ENCODE measurements at regions not wholly inside any gene's neighbourhood (a gene's known extent, or its start where the extent isn't known, plus 50 kb on each side); places are given as distances from the start of the nearest gene placed in this dataset.

DNA sequence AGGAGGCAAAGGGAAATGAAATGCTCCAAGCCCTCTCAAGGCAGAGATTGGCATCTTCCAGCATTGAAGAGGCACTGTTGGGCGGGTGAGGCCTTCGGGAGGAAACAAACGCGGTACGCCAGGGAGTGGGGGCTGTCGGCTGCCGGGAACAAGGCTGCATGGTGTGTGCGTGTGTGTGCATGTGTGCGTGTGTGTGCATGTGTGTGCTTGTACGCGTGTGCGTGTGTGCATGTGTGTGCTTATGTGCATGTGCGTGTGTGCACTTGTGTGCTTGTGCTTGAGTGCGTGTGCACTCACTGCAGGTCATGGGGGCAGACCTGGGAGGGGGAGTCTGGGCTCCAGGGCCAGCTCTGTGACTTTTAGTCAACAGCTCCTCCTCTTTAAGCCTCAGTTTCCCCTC is 113.6 kb upstream of the ADRA2C start:
- no peaks in the 10 kb centered on the region for H3K4me1 ChIP-seq
- H3K9me3 ChIP-seq = no peaks in the 10 kb centered on the region
- no peaks in the 10 kb centered on the region for H3K36me3 ChIP-seq
- no peak overlapping the region for H3K27ac ChIP-seq (replicated peaks in 1 of 4)
- TF ChIP-seq POLR2AphosphoS5 (IDR thresholded peaks at IDR 0.05) = no peak
- TF ChIP-seq CTCF (IDR thresholded peaks at IDR 0.05) = no peak
- TF ChIP-seq POLR2A (IDR thresholded peaks at IDR 0.05; ENCODE audit: low read depth) = no peak
- no peak for TF ChIP-seq EP300 (IDR thresholded peaks at IDR 0.05)
- 91% methylated on average over 13 of the region's 14 CpGs for WGBS
- H3K27me3 ChIP-seq = peaks cover 0 to 82% (median 2%) of the 10 kb centered on the region in 4 donors
- no peak for DNase-seq (ENCODE audit: extremely low spot score)
- intact Hi-C loops (cut with DNase I) = no loop called here
- H3K4me3 ChIP-seq = no peak overlapping the region

- Histone ChIP-seq H3K4me1 (no peaks in the 10 kb centered on the region), H3K4me3 (no peak overlapping the region), H3K27me3 (peaks cover 0 to 80% (median 2%) of the 10 kb centered on the region in 4 donors), H3K36me3 (no peaks in the 10 kb centered on the region), H3K27ac (replicated peaks in 1 of 4) (no peak overlapping the region), H3K9me3 (no peaks in the 10 kb centered on the region)
- TF ChIP-seq POLR2AphosphoS5 (IDR thresholded peaks at IDR 0.05) (no peak), POLR2A (IDR thresholded peaks at IDR 0.05; ENCODE audit: low read depth) (no peak), EP300 (IDR thresholded peaks at IDR 0.05) (no peak), CTCF (IDR thresholded peaks at IDR 0.05) (no peak)
- intact Hi-C loops (cut with DNase I) = no loop called here
- DNase-seq (ENCODE audit: extremely low spot score) = no peak
- WGBS = 92% methylated on average over 16 of the region's 16 CpGs
These were observed 114.8 kb upstream of the ADRA2C start for GRCh38 chr4:3651267-3651845.

DNA sequence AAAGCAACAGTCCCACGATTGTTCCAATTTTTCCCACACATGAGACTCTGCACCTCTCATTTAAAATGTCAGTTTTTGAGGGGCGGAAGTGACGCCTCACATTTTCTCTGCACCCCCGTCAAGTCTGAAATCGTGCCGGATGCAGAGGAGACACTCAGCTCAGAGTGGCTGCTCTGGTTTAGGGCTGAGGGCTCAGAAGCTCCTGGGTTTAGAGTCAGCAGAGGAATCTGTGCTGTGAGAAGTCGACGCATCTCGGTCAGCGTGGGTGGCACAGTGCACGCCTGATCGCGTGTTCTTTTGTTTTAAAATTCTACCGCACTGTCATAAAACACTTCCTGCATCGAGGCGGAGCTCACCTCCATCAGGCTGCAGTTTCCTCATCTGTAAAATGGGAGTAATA is 116.7 kb upstream of the ADRA2C start:
- DNase-seq (ENCODE audit: extremely low spot score) = no peak
- no peak overlapping the region for H3K27ac ChIP-seq (replicated peaks in 1 of 4)
- no peaks in the 10 kb centered on the region for H3K9me3 ChIP-seq
- peaks cover 0 to 10% (median 9%) of the 10 kb centered on the region in 4 donors for H3K4me1 ChIP-seq
- intact Hi-C loops (cut with DNase I) = no loop called here
- 89% methylated on average over 16 of the region's 16 CpGs for WGBS
- H3K4me3 ChIP-seq = no peak overlapping the region
- no peak for TF ChIP-seq POLR2A (IDR thresholded peaks at IDR 0.05; ENCODE audit: low read depth)
- TF ChIP-seq CTCF (IDR thresholded peaks at IDR 0.05) = no peak
- TF ChIP-seq EP300 (IDR thresholded peaks at IDR 0.05) = no peak
- no peak for TF ChIP-seq POLR2AphosphoS5 (IDR thresholded peaks at IDR 0.05)
- peaks cover 0 to 78% (median 2%) of the 10 kb centered on the region in 4 donors for H3K27me3 ChIP-seq
- H3K36me3 ChIP-seq = no peaks in the 10 kb centered on the region

GRCh38 chr4:3648731-3649130 is 116.5 kb upstream of the LRPAP1 start:
- 71% methylated on average over 17 of the region's 17 CpGs for WGBS
- intact Hi-C loops (cut with DNase I) = no loop called here
- no peaks in the 10 kb centered on the region for H3K9me3 ChIP-seq
- H3K36me3 ChIP-seq = no peaks in the 10 kb centered on the region
- H3K4me3 ChIP-seq = no peak overlapping the region
- DNase-seq (ENCODE audit: extremely low spot score) = no peak
- H3K27me3 ChIP-seq = peaks cover 0 to 78% (median 0%) of the 10 kb centered on the region in 4 donors
- TF ChIP-seq POLR2AphosphoS5 (IDR thresholded peaks at IDR 0.05) (no peak), CTCF (IDR thresholded peaks at IDR 0.05) (no peak), EP300 (IDR thresholded peaks at IDR 0.05) (no peak), POLR2A (IDR thresholded peaks at IDR 0.05; ENCODE audit: low read depth) (no peak)
- H3K27ac ChIP-seq (replicated peaks in 1 of 4) = no peak overlapping the region
- H3K4me1 ChIP-seq = peaks cover 0 to 10% (median 9%) of the 10 kb centered on the region in 4 donors

DNA sequence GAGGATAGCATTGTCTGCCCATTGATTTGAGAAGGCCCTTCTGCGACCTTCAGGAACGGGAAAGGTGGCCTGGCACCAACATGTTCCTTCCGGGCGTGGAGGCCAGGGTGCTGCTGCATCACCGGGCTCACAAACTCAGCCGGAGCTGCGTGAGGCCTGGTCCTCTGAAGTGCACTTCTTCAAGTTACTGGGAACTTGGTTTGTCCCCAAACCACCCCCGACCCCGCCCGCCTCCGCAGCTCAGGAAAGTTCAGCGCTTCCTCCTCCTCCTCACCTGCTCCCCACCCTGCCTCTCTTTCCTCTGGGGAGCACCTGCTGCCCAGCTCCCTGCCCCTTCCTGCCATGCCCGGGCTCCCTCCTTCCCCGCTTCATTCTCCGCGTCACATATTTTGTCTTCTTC is 116.0 kb upstream of the LRPAP1 start:
- intact Hi-C loops (cut with DNase I) = no loop called here
- WGBS = 79% methylated on average over 16 of the region's 16 CpGs
- Histone ChIP-seq H3K36me3 (no peaks in the 10 kb centered on the region), H3K27ac (replicated peaks in 1 of 4) (no peak overlapping the region), H3K4me3 (no peak overlapping the region), H3K9me3 (no peaks in the 10 kb centered on the region), H3K4me1 (peaks cover 0 to 10% (median 9%) of the 10 kb centered on the region in 4 donors), H3K27me3 (peaks cover 0 to 78% (median 0%) of the 10 kb centered on the region in 4 donors)
- TF ChIP-seq CTCF (IDR thresholded peaks at IDR 0.05) (no peak), EP300 (IDR thresholded peaks at IDR 0.05) (no peak), POLR2AphosphoS5 (IDR thresholded peaks at IDR 0.05) (no peak), POLR2A (IDR thresholded peaks at IDR 0.05; ENCODE audit: low read depth) (no peak)
- DNase-seq (ENCODE audit: extremely low spot score) = no peak
